CD4-positive, alpha-beta T cell treated with Interleukin-15 for 4 hours (primary cell): ENCODE measurements at regions not wholly inside any gene's neighbourhood (a gene's known extent, or its start where the extent isn't known, plus 50 kb on each side); places are given as distances from the start of the nearest gene placed in this dataset.
"Not testable (repeated sequence)": the region's sequence is repeated elsewhere in the genome, so short reads cannot be mapped to it uniquely, and the experiment has no call there.

Experiments used
- DNase-seq: peaks from one replicate; pipeline ENCODE4 v3.0.0-alpha.2; 2020; ENCODE audit warnings: low spot score

DNA sequence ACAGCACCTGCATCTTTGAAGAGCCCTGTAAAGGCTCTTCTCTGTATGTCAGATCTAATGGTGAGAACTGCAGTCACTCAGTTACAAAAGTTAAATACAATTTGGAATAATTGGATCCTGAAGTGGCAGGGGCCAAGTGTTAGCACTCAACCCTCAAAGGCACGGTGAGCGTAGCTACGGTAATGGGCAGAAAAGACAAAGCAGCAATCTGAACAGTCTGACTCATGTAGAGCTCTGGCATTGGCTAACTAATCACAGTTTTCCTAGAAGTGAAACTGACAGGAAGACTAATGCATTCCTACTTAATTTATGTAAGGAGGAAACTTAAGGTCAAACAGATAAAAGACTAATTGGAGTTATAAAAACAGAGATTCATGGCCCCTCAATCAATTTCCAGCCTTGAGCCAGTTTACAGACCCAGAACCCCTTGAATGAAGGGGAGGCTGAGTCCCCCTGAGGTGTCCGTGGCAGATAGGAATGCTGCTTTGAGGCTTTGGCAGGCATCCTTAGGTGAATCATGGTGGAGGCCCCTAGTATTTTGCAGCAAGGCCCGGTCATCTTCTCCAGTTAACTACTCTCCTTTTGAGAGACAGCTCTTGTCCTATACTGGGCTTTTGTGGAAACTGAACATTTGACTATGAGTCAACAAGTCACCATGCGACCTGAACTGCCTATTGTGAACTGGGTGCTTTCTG lies 450.7 kb downstream of the ZNF33B start:
- DNase-seq: not testable (repeated sequence)

DNA sequence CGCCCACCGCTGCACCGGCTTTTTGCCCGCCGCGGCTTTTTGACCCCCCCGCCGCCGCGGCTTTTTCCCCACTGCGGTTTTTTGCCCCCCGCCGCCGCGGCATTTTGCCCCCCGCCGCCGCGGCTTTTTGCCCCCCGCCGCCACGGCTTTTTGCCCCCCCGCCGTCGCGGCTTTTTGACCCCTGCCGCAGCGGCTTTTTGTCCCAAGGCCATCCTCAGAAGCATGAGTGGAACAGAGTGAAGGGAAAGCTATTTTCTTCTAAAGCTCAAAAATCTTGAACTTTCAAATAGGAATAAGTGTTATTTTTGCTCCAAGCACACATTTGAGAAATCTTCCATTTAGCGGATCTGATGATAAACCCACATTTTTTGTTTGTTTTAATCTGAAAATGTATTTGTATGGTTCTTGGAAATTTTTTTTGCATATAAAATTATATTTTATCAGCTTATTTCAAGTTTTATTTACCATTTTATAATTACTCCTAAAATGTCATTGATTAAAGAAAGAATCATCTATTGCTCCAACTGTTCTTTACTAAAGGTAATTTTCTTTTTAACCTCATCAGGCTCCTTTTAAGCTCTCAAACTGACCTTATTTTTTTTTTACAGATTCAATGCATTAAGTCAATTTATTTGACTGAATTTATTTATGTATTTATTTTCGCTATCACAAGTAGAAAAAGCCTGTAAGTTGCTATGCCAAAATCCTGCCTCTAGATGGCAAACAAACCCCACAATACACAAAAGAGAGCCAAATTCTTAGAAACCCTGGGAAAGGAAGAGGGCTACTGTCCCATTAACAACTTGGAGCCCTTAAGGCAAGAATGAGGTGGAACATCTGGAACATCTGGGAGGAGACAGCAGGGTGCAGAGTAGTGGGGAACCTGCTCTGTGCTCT lies 460.3 kb downstream of the ZNF33B start:
- DNase-seq: not testable (repeated sequence)

DNA sequence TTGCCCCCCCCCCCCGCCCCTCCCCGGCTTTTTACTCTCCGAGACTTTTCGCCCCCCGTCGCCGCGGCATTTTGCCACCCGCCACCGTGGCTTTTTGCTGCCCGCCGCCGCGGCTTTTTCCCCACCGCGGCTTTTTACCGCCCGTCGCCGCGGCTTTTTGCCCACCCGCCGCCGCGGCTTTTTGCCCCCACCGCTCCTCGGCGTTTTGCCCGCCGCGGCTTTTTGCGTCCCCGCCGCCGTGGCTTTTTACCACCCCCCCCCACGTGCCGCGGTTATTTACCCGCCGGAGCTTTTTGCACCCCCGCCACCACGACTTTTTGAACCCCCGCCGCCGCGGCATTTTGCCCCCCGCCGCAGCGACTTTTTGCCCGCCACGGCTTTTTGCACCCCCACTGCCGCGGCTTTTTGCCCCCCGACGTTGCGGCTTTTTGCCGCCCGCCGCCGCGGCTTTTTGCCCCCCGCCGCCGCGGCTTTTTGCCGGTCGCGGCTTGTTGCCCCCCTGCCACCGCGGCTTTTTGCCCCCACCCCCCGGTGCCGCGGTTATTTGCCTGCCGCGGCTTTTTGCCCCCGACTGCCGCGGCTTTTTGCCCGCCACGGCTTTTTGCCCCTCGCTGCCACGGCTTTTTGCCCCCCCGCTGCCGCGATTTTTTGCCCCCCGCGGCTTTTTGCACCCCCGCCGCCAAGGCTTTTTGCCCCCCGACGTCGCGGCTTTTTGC lies 461.1 kb downstream of the ZNF33B start:
- no peak for DNase-seq

DNA sequence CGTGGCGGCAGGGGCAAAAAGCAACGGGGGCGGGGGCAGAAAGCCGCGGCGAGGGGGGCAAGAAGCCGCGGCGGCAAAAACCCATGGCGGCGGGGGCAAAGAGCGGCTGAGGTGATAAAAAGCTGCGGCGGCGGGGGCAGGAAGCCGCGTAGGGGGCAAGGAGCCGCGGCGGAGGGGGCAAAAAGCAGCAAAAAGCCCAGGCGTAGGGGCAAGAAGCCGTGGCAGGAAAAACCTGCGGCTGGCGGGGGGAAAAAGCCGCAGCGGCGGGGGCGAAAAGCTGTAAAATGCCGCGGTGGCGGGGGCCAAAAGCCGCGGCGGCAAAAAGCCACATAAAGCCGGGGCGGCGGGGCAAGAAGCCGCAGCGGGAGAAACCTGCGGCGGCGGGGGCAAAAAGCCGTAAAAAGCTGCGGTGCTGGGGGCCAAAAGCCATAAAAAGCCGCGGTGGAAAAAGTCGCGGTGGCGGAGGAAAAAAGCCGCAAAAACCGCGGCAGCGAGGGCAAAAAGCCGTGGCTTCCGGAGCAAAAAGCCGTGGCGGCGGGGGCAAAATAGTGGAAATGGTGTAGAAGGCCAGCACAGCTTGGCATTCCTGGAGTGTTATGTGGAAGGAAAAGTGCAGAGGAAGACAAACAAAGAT lies 487.8 kb downstream of the ZNF33B start:
- DNase-seq: no peak

DNA sequence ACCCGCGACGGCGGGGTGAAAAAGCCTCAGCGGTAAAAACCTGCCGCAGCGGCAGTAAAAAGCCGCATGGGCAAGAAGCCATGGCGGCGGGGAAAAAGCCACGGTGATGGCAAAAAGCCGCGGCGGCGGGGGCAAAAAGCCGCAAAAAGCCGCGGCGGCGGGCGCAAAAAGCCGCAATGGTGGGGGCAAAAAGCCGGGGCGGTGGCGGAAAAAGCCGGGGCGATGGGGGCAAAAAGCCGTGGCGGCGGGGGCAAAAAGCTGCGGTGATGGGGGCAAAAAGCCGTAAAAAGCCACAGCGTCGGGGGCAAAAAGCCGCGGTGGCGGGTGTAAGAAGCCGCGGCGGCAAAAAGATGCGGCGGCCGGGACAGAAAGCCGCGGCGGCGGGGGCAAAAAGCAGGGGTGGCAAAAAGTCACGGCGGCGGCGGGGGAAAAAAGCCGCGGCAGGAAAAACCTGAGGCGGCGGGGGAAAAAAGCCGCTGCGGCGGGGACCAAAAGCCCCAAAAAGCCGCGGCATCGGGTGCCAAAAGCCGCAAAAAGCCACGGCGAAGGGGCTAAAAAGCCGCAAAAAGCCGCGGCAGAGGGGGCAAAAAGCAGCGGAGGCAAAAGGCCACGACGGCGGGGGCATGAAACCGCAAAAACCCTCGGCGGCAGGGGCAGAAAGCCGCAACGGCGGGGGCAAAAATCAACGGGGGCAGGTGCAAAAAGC lies 488.5 kb downstream of the ZNF33B start:
- DNase-seq: no peak

DNA sequence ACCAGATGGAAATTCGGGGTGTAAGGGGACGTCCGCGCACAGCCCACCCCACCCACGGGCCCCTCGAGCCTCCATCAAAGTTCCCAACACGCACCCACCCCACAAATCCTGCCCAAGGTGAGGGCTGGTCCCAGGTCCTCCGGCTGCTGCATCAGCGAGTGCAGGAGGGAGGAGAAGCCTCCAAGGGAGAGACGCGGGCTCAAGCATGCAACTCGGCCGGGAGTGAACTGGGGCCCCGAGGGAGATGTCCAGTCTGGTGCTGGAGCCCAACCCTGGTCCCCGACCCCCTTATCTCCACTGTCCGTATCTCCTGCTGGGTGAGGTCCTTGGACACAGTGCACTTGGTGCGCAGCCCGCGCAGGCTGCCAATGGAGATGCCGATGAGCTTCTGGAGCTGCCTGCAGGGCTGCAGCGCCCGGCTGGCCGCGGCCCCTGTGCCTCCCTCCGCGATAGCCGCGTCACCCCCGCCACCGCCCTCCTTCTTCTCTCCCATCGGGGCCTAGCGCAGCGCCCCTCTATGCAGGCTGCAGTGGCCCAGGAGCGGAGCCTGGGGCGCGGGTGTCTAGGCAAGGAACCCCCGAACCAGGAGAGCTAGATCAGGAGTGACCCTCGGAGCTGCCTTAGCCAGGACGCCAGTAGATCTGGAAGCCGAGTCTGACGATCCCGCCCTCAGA lies 489.2 kb downstream of the ZNF33B start:
- DNase-seq: no peak

DNA sequence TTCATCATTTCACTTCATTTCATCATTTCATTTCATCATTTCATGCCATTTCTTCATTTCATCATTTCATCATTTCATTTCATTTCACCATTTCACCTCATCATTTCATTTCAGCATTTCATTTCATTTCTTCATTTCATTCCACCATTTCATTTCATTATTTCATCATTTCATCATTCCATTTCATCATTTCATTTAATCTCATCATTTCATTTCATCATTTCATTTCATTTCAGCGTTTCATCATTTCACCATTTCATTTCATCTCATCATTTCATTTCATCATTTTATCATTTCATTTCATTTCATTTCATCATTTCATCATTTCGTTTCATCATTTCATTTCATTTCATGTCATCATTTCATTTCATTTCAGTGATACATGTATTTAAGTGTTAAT lies 492.2 kb downstream of the ZNF33B start:
- DNase-seq: not testable (repeated sequence)

DNA sequence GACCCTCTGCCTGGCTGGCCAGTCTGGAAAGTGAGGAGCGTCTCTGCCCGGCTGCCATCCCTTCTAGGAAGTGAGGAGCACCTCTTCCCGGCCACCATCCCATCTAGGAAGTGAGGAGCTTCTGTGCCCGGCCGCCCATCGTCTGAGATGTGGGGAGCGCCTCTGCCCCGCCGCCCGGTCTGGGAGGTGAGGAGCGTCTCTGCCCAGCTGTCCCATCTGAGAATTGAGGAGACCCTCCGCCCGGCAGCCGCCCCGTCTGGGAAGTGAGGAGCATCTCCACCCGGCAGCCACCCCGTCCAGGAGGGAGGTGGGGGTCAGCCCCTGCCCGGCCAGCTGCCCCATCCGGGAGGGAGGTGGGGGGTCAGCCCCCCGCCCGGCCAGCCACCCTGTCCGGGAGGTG lies 500.3 kb downstream of the ZNF33B start:
- DNase-seq: not testable (repeated sequence)

DNA sequence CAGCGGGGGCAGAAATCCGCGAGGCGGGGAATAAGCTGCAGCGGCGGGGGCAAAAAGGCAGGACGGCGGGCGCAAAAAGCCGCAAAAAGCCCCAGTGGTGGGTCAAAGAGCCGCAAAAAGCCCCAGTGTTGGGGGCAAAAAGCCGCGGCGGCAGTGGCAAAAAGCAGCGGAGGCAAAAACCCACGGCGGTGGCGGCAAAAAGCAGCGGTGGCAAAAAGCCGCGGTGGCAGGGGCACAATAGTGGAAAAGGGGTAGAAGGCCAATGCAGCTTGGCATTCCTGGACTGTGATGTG lies 525.3 kb downstream of the ZNF33B start:
- DNase-seq: no peak

DNA sequence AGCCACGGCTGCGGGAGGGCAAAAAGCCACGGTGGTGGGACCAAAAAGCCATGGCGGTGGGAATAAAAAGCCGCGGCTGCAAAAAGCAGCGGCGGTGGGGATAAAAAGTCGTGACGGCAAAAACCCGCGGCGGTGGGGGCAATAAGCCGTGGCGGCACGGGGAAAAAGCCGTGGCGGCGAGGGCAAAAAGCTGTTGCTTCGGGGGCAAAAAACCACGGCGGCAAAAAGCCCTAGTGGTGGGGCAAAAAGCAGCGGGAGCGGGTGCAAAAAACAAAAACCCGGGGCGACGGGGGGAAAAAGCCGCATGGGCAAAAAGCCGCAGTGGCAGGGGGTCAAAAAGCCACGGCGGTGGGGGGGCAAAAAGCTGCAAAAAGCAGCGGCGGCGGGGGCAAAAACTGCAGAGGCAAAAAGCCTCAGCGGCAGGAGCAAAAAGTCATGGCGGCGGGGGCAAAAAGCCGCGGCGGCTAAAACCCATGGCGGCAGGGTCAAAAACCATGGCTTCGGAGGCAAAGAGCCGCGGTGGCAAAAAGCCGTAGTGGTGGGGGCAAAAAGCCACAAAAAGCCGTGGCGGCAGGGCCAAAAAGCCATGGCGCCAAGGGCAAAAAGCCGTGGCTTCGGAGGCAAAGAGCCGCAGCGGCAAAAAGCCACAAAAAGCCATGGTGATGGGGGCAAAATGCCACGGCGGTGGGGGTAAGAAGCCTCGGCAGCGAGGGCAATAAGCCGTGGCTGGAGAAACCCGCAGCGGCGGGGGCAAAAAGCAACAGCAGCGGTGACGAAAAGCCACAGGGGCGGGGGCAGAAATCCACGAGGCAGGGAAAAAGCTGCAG lies 525.8 kb downstream of the ZNF33B start:
- DNase-seq: no peak

DNA sequence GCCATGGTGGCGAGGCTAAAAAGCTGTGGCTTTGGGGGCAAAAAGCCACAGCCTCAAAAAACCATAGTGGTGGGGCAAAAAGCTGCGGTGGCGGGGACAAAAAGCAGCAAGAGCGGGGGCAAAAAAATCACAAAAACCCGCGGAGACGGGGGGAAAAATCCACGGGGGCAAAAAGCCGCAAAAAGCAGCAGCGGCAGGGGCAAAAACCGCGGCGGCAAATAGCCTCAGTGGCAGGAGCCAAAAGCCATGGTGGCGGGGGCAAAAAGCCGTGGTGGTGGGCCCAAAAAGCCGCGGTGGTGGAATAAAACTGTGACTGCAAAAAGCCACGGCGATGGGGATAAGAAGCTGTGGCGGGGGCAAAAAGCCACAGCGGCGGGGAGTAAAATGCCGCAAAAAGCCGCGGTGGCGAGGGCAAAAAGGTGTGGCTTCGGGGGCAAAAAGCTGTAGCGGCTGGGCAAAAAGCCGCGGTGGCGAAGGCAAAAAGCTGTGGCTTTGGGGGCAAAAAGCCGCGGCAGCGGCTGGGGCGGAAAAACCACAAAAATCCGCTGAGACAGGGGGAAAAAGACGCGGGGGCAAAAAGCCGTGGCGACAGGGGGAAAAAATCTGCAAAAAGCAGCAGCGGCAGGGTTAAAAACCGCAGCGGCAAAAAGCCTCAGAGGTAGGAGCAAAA lies 526.6 kb downstream of the ZNF33B start:
- DNase-seq: no peak

DNA sequence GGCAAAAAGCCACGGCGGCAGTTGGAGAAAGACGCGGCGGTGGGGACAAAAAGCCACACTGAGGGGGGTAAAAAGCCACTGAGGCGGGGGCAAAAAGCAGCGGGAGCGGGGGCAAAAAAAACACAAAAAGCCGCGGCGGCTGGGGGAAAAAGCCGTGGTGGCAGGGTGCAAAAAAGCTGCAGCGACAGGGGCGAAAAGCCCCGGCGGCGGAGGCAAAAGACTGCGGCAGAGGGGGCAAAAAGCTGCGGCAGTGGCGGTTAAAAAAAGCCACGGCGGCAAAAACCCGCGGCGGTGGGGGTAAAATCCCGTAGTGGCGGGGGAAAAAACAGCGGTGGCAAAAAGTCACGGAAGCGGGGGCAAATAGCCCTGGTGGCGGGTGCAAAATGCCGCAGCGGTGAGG lies 527.3 kb downstream of the ZNF33B start:
- DNase-seq: no peak
